Activated CD4-positive, alpha-beta T cell treated with anti-CD3 and anti-CD28 coated beads for 36 hours (primary cell): ENCODE measurements at regions not wholly inside any gene's neighbourhood (a gene's known extent, or its start where the extent isn't known, plus 50 kb on each side); places are given as distances from the start of the nearest gene placed in this dataset.

Source experiments
- ATAC-seq: fragments of 200-7000 bp; cut with Tn5 transposase; one replicate; pipeline ENCODE4 v1.10.0; 2021; ENCODE audit warnings: mild to moderate bottlenecking, moderate library complexity
- CTCF ChIA-PET: fragments of 350-600 bp; sonication (Branson Sonifier 250); formaldehyde crosslinking; loops from one replicate; lab custom pipeline; 2021; ENCODE audit warnings: antibody characterized with exemption; lab: Charles Lee
- POLR2A ChIA-PET: fragments of 350-600 bp; sonication (Branson Sonifier 250); formaldehyde crosslinking; loops from one replicate; lab custom pipeline; 2021; ENCODE audit warnings: antibody characterized with exemption, inconsistent platforms; lab: Charles Lee
- DNase-seq: peaks from one replicate; pipeline ENCODE4 v3.0.0-alpha.2; 2020
- H3K27ac Mint-ChIP-seq: one replicate; pipeline ENCODE4 v1.8.0; 2021; ENCODE audit warnings: mixed read lengths
- H3K27me3 Mint-ChIP-seq: one replicate; pipeline ENCODE4 v1.8.0; 2021; ENCODE audit warnings: mixed read lengths
- H3K36me3 Mint-ChIP-seq: one replicate; pipeline ENCODE4 v1.8.0; 2021; ENCODE audit warnings: low read depth, mixed read lengths
- H3K4me1 Mint-ChIP-seq: one replicate; pipeline ENCODE4 v1.8.0; 2021; ENCODE audit warnings: mixed read lengths
- H3K4me3 Mint-ChIP-seq: one replicate; pipeline ENCODE4 v1.8.0; 2021; ENCODE audit warnings: mild to moderate bottlenecking, moderate library complexity, mixed read lengths
- H3K9me3 Mint-ChIP-seq: one replicate; pipeline ENCODE4 v1.8.0; 2021; ENCODE audit warnings: low read depth, mixed read lengths
- intact Hi-C, 2 experiments: fragments of 100-400 bp; cut with DNase I in 1 of 2; cut with micrococcal nuclease in 1 of 2; formaldehyde crosslinking; loops; one replicate each; pipeline versions ENCODE4 v1.14.2 to v1.15.1; 2022 to 2024; cut with DNase I, micrococcal nuclease

DNA sequence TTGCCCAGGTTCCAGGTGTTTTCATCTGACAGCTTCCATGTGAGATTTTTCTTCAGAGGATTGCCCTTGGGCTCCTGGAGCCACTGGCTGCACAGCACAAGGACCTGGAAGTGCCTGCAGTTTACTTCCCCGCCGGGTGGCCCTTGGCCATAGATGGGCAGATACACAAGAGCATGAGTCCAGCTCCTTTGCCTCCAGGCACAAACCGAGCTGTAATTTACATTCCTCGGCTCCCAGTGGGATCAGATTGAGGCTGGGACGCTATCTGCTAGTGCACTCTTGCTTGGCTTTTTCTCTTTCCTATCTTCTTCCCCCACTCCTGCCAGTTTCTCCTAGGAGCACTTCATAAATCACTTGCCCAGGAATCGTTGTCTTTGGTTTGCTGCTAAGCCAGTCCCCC lies 85.4 kb upstream of the RALY start:
- Mint-ChIP-seq H3K4me3 (no peak overlapping the region), H3K4me1 (no peaks in the 10 kb centered on the region), H3K27ac (no peak overlapping the region), H3K36me3 (no peaks in the 10 kb centered on the region), H3K27me3 (no peaks in the 10 kb centered on the region), H3K9me3 (no peaks in the 10 kb centered on the region)
- no peak for DNase-seq
- CTCF ChIA-PET, result interaction anchor here (0.5 to 1.2 kb wide), 3 partner anchors 10 to 160 kb away, joined by 3 to 5 read pairs (median 3); no protein-coding TSS in a partner anchor
- no peak for ATAC-seq
- POLR2A ChIA-PET, result no interaction called here
- intact Hi-C loops, result no loop called here

DNA sequence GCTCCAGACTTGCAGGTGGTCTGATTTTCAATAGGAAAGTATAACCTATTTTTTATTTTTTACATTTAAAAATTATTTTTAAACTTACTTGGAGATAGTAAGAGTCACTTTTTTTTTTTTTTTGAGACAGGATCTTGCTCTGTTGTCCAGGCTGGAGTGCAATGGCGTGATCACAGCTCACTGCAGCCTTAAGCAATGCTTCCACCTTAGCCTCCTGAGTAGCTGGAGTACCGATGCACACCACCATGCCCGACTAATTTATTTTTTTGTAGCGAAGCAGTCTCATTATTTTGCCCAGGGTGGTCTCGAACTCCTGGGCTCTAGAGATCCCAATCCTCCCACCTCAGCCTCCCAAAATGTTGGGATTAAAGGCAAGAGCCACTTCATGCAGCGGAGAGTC lies 84.8 kb upstream of the RALY start:
- no peak for ATAC-seq
- no peak for DNase-seq
- no peak overlapping the region for H3K27ac Mint-ChIP-seq
- CTCF ChIA-PET, result interaction anchor here (0.7 to 1.2 kb wide), 2 partner anchors 11 to 159 kb away, joined by 3 to 5 read pairs; no protein-coding TSS in a partner anchor
- H3K4me3 Mint-ChIP-seq, result no peak overlapping the region
- H3K27me3 Mint-ChIP-seq, result no peaks in the 10 kb centered on the region
- no peaks in the 10 kb centered on the region for H3K9me3 Mint-ChIP-seq
- intact Hi-C loops, result no loop called here
- H3K36me3 Mint-ChIP-seq, result no peaks in the 10 kb centered on the region
- H3K4me1 Mint-ChIP-seq, result no peaks in the 10 kb centered on the region
- POLR2A ChIA-PET, result no interaction called here

DNA sequence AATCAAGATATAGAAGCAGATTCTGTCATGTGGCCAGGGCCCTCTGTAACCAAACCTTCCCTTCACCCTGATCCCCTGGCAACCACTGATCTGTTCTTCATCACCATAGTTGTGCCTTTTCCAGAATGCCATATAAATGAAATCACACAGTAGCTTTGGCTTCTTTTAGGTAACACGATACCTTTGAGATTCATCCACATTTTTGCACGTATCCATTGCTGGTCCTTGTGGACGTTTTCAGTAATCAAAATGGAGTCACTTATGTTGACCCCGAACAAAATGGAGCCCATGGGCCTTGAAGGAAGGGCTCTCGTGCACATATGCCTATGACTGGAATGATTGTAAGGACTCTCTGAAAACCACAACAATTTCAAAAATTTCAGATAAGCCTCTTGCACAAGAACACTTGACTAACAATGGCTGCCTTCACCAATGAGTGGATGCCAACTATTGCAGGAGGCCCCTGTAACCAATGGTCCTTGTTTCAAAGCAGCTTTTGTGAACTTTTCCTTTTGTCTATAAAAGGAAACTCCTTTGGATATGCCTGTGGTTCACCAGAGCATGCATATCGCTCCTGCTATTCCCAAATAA lies 84.3 kb upstream of the RALY start:
- no peak for ATAC-seq

DNA sequence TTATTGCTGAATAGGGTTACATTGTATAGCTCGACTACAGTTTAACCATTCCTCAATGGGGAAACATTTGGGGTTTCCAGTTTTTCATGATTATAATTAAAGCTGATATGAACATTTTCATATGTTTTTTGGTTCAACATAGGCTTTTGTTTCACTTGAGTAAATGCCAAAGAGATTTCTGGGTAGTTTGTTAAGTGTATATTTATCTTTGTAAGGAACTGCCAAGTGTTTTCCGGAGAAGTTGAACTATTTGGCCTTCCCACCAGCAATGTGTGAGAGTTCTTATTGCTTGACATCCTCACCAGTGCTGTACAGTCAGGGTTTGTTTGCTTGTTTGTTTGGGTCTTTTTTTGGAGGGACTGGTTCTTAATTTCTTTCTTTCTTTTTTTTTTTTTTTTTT lies 83.7 kb upstream of the RALY start:
- Mint-ChIP-seq H3K27me3 (no peaks in the 10 kb centered on the region), H3K36me3 (no peaks in the 10 kb centered on the region), H3K4me3 (no peak overlapping the region), H3K27ac (no peak overlapping the region), H3K4me1 (peaks cover 7% of the 10 kb centered on the region), H3K9me3 (no peaks in the 10 kb centered on the region)
- POLR2A ChIA-PET, result no interaction called here
- DNase-seq (no peak), ATAC-seq (no peak)
- CTCF ChIA-PET, result no interaction called here
- intact Hi-C loops, result no loop called here

More for the DNA sequence above, 84.3 kb upstream of the RALY start:
- no peak for DNase-seq
- Mint-ChIP-seq H3K4me1 (peaks cover under 1% of the 10 kb centered on the region), H3K4me3 (no peak overlapping the region), H3K36me3 (no peaks in the 10 kb centered on the region), H3K27ac (no peak overlapping the region), H3K27me3 (no peaks in the 10 kb centered on the region), H3K9me3 (no peaks in the 10 kb centered on the region)
- intact Hi-C loops, result no loop called here
- CTCF ChIA-PET, result no interaction called here
- POLR2A ChIA-PET, result no interaction called here

DNA sequence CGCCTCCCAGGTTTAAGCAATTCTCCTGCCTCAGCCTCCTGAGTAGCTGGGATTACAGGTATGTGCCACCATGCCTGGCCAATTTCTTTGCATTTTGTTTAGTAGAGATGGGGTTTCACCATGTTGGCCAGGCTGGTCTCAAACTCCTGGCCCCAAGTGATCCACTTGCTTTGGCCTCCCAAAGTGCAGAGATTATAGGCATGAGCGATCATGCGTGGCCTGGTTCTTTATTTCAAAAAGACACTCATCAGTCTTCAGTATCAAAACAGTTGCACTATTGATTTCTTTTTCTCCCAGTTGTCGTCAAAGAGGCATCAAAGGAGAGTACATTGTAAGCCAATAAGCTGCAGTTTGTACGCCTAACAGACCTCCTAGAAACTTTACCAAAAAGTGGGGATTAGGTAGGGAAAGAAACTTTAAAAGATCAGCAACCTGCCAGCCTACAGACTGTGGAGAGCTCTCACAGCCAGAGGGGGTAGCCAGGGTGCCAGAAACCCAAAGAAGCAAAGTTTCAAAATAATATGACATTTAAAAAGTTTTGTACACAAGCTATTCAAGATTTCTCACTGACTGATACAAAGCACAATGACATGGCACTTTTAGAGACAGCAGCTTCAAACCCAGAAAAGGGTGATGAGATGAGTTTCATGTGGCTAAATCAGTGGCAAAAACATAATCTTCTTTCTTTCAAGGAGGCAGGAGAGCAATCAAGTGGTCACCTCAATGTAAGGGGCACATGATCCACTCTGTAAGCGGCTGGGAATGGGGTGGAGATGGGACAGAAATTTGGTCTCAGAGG lies 83.0 kb upstream of the RALY start:
- POLR2A ChIA-PET, result no interaction called here
- no peak for ATAC-seq
- no peaks in the 10 kb centered on the region for H3K9me3 Mint-ChIP-seq
- intact Hi-C loops, result no loop called here
- H3K4me1 Mint-ChIP-seq, result peaks cover 13% of the 10 kb centered on the region
- H3K27ac Mint-ChIP-seq, result no peak overlapping the region
- no peaks in the 10 kb centered on the region for H3K27me3 Mint-ChIP-seq
- H3K36me3 Mint-ChIP-seq, result no peaks in the 10 kb centered on the region
- DNase-seq, result no peak
- no peak overlapping the region for H3K4me3 Mint-ChIP-seq
- CTCF ChIA-PET, result interaction anchor here (0.6 to 0.9 kb wide), 2 partner anchors 118 to 1192 kb away, joined by 3 to 4 read pairs; no protein-coding TSS in a partner anchor

DNA sequence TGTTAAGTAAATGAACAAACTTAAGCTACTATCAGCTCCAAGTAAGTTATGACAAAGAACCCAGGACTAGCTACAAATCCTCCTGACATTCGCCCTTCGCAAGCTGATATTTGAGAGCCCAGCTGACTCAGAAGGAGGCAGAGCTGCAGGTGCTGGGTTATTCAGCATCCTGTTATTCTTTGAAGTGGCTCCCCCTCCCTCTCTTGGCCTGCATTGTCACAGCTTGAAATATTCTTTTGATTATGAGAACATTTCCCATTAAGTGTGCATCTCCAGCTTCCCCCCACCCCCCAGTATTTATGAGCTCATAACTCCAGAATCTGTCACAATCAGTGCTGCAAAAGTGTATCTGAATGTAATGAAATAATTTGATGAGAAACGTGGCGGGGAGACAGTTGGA lies 78.8 kb upstream of the RALY start:
- no peak overlapping the region for H3K4me3 Mint-ChIP-seq
- intact Hi-C loops, result loop anchor here in 1 of 2 experiments (1.0 kb wide), 3 partner anchors 53 to 214 kb away; no protein-coding TSS in a partner anchor
- ChIA-PET CTCF (interaction anchor here (0.5 to 3.2 kb wide), 34 partner anchors 9 to 497 kb away, joined by 3 to 12 read pairs (median 4); no protein-coding TSS in a partner anchor), POLR2A (no interaction called here)
- H3K27ac Mint-ChIP-seq, result no peak overlapping the region
- DNase-seq (peak; percentile 66), ATAC-seq (peak; percentile 98)
- peaks cover 15% of the 10 kb centered on the region for H3K4me1 Mint-ChIP-seq
- H3K27me3 Mint-ChIP-seq, result no peaks in the 10 kb centered on the region
- H3K9me3 Mint-ChIP-seq, result no peaks in the 10 kb centered on the region
- H3K36me3 Mint-ChIP-seq, result no peaks in the 10 kb centered on the region

DNA sequence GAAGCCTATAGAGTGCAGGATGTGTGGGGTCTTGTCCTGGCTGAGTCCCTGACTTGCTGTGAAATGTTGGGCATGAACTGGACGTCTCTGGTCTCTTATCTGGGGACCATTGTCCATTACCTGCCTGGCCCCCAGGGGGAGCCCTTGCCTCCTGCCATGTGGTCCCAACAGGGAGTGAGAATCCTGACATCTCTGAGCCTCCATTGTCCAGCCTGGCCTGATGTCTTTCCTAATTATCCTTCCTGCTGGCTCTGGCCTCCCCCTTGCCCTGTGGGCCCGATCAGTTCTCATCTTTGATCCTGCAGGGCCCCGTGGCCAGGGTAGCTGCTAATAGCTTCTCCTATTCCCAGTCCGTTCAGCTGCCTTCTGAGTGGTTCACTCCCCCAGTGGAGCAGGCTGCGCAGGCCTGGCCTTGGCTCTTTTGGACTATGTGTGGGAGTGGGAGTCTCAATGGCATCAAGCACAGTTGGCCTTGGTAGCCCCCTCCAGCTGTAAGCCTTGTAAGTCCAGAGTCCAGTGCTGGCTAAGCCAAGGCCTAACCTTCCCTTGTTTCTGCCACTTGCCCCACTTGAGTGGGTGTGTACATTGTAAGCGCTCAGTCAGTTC lies 77.9 kb upstream of the RALY start:
- Mint-ChIP-seq H3K9me3 (no peaks in the 10 kb centered on the region), H3K36me3 (no peaks in the 10 kb centered on the region), H3K4me1 (peaks cover 15% of the 10 kb centered on the region), H3K4me3 (no peak overlapping the region), H3K27ac (no peak overlapping the region), H3K27me3 (no peaks in the 10 kb centered on the region)
- DNase-seq, result peak; percentile 76
- ChIA-PET POLR2A (interaction anchor here (0.6 kb wide), 1 partner anchor 11 kb away, joined by 4 read pairs; no protein-coding TSS in a partner anchor), CTCF (interaction anchor here (1.0 to 3.3 kb wide), 21 partner anchors 8 to 214 kb away, joined by 3 to 12 read pairs (median 6); no protein-coding TSS in a partner anchor)
- intact Hi-C loops, result loop anchor here in 1 of 2 experiments (1.0 kb wide), 3 partner anchors 54 to 213 kb away; no protein-coding TSS in a partner anchor
- ATAC-seq, result peak; percentile 66

DNA sequence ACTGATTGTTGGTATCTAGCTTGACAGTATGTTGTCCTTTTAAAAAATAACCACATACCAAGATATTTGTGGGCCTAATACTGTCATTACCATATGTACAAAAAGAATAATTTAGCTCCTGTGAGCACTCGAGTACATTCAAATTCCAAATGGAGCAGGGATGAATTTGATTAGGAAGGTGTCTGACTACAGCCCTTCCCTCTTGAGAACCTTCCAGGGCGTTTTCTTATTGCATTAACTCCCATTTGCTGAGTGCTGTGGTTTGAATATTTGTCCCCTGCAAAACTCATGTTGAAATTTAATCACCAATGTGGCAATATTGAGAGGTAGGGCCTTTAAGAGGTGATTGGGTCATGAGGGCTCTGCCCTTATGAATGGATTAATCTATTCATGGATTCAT lies 76.9 kb upstream of the RALY start:
- DNase-seq, result no peak
- ChIA-PET POLR2A (no interaction called here), CTCF (interaction anchor here (1.0 to 3.3 kb wide), 10 partner anchors 9 to 213 kb away, joined by 3 to 11 read pairs (median 4); no protein-coding TSS in a partner anchor)
- no peak for ATAC-seq
- Mint-ChIP-seq H3K36me3 (no peaks in the 10 kb centered on the region), H3K9me3 (no peaks in the 10 kb centered on the region), H3K27ac (no peak overlapping the region), H3K4me1 (peaks cover 15% of the 10 kb centered on the region), H3K27me3 (no peaks in the 10 kb centered on the region), H3K4me3 (no peak overlapping the region)
- intact Hi-C loops, result no loop called here

DNA sequence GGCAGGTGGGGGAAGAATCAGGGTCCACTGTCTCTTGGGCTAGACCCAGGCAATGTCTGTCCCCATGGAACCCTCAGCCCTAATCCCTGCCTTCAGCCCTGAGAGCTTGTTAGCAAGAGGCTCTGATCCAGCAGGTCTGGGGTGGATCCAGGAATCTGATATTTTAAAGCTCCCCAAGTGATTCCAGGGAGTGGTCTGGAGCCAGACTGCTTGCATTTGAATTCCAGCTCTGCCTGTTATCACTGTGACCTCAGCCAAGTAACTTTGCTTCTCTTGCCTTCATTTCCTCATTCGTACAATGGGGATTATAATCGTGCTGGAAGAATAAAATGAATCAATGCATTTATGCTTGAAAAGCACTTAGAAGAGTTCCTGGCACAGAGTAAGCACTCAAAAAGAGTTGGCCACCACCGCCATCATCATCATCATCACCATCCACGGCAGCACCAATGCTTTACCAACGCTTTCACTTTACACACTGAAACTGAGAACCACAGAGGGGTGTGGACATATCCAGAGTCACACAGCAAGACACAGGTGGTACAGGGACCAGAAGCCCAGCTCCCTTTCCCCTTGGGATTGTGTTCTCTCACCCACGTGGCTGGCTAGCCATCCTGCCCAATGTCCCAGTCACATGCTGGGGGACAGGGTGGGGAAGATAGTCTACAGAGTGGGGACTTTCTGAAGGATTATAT lies 75.7 kb upstream of the RALY start:
- Mint-ChIP-seq H3K36me3 (no peaks in the 10 kb centered on the region), H3K4me1 (peaks cover 15% of the 10 kb centered on the region), H3K27me3 (no peaks in the 10 kb centered on the region), H3K27ac (no peak overlapping the region), H3K4me3 (no peak overlapping the region), H3K9me3 (no peaks in the 10 kb centered on the region)
- ATAC-seq (no peak), DNase-seq (no peak)
- POLR2A ChIA-PET, result interaction anchor here (0.5 kb wide), 1 partner anchor 191 kb away, joined by 5 read pairs; no protein-coding TSS in a partner anchor
- intact Hi-C loops, result no loop called here
- CTCF ChIA-PET, result interaction anchor here (1.3 to 3.3 kb wide), 4 partner anchors 11 to 212 kb away, joined by 3 to 11 read pairs (median 7); no protein-coding TSS in a partner anchor

DNA sequence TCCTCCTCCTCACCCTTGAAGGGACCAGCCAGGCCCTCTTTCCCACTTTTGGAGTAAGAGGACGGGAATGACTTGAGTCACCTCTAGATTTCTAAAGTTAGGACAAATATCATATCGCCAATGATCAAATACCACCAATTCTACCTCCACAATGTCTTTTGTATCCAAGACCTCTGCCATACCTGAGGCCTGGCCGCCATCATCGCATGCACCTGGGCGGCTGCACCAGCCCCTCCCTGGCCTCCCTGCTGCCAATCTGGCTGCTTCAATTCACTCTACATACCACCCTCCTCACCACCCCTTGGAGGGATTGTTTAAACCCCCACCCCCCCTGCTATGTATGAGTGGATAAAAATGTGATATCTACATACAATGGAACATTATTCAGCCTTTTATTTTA lies 75.0 kb upstream of the RALY start:
- no peaks in the 10 kb centered on the region for H3K9me3 Mint-ChIP-seq
- ChIA-PET CTCF (interaction anchor here (3.3 kb wide), 1 partner anchor 11 kb away, joined by 11 read pairs; no protein-coding TSS in a partner anchor), POLR2A (interaction anchor here (0.6 kb wide), 1 partner anchor 28 kb away, joined by 3 read pairs; no protein-coding TSS in a partner anchor)
- peaks cover 15% of the 10 kb centered on the region for H3K4me1 Mint-ChIP-seq
- DNase-seq (no peak), ATAC-seq (no peak)
- intact Hi-C loops, result no loop called here
- no peak overlapping the region for H3K4me3 Mint-ChIP-seq
- H3K27ac Mint-ChIP-seq, result no peak overlapping the region
- no peaks in the 10 kb centered on the region for H3K36me3 Mint-ChIP-seq
- H3K27me3 Mint-ChIP-seq, result no peaks in the 10 kb centered on the region

DNA sequence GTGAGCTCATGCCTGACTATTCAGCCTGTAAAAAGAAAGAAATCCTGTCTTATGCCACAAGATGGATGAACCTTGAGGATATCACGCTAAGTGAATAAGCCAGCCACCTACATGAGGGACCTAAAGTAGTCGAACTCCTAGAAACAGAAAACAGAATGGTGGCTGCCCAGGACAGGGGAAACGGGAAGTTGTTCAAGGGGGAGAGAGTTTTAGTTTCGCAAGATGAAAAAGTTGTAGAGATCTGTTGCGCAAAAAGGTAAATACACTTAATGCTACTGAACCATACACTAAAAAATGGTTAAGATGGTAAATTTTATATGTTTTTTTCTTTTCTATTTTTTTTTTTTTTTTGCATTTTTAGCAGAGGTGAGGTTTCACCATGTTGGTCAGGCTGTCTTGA lies 74.1 kb upstream of the RALY start:
- ATAC-seq, result no peak
- ChIA-PET POLR2A (interaction anchor here (0.8 kb wide), 1 partner anchor 172 kb away, joined by 8 read pairs; no protein-coding TSS in a partner anchor), CTCF (no interaction called here)
- H3K4me1 Mint-ChIP-seq, result peaks cover 12% of the 10 kb centered on the region
- H3K36me3 Mint-ChIP-seq, result no peaks in the 10 kb centered on the region
- H3K27ac Mint-ChIP-seq, result no peak overlapping the region
- no peak overlapping the region for H3K4me3 Mint-ChIP-seq
- DNase-seq, result no peak
- H3K9me3 Mint-ChIP-seq, result no peaks in the 10 kb centered on the region
- intact Hi-C loops, result no loop called here
- no peaks in the 10 kb centered on the region for H3K27me3 Mint-ChIP-seq
